Kidney capillary endothelial cell (primary cell): ENCODE measurements at regions not wholly inside any gene's neighbourhood (a gene's known extent, or its start where the extent isn't known, plus 50 kb on each side); places are given as distances from the start of the nearest gene placed in this dataset.

Experiments used
- DNase-seq: peaks from one replicate; pipeline ENCODE4 v3.0.0-alpha.2; 2018; ENCODE audit warnings: low spot score

- DNase-seq: no peak
Measured at GRCh38 chr4:15339737-15340136, 88.1 kb upstream of the C1QTNF7 start.

- DNase-seq: no peak
Measured at GRCh38 chr4:15340332-15340731, 87.5 kb upstream of the C1QTNF7 start.

- no peak for DNase-seq
Measured at GRCh38 chr4:15340902-15341732, 86.7 kb upstream of the C1QTNF7 start.

GRCh38 chr4:15341733-15342300, 86.0 kb upstream of the C1QTNF7 start:
- DNase-seq: no peak

GRCh38 chr4:15343000-15343399, 84.8 kb upstream of the C1QTNF7 start:
- no peak for DNase-seq

GRCh38 chr4:15343581-15343980, 84.3 kb upstream of the C1QTNF7 start:
- no peak for DNase-seq

DNA sequence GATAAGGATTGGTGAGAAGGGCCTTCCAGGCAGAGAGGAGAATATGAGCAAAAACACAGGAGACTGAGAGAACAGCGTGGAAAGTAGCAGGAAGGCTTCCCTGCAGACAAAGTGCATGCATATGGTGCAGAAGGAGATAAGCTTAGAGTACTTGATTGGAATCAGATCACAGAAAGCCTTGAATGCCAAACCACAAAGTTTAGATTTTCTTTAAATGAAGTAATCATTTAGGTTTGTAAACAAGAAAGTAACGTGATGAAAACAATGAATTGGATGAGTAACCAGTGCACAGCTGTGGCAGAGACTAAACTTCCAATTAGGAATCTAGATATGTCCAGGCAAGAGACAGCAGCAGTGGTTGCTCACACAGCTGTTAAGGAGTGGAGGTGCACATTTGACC, 83.8 kb upstream of the C1QTNF7 start:
- no peak for DNase-seq

DNA sequence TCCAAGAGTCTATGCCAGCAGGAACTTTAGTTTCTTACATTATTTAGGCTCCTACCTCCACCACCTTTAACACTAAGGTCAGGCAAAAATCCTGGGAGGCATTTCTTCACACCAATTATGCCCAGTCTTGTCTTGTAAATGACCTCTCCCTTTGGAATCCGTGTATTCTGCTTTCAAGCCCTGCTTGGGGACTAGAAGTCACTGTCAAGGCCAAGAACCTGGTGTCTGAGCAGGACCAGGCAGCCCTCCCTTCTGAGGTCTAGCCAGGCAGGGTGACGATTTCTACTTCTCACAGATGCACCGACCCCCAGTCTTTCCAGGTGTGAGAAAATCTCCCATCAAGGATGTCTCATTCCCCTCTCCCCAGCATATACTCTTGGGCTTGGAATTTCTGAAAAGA, 82.7 kb upstream of the C1QTNF7 start:
- no peak for DNase-seq

DNA sequence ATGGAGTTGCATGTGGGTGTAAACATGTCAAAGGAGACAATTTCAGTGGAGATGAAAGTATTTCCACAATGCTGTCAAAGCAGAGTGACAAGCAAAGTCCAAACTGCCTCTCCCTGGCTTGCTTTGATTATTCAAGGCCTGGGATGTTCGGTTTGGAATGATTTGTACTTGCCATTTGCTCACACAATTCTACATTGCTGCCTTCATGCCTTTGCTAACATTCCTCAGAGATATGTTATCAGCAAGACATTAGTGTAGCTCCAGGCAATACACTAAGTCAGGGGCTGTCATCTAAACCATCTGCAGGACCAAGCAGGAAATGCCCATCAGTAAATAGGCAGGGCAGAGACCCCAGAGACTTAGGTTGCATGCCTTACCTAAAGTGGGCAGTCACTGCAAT, 79.6 kb upstream of the C1QTNF7 start:
- no peak for DNase-seq

DNA sequence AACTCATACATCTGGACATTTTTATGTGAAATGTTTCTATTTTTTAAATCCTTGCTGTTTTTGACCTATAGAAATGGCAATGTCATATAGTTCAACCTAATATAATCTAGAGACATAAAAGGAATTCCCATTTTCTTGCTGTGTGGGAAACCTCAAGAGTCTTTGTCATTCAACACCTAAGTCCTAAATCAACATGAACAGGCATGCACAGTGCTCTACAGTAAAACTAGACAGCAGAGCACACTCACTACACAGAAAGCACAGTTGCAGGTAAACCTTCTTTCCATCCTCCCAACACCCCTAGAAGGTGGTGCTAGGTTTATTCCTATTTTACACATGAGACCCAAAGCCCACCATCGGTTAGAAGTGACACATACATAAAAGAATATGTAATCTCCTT, 79.1 kb upstream of the C1QTNF7 start:
- no peak for DNase-seq

DNA sequence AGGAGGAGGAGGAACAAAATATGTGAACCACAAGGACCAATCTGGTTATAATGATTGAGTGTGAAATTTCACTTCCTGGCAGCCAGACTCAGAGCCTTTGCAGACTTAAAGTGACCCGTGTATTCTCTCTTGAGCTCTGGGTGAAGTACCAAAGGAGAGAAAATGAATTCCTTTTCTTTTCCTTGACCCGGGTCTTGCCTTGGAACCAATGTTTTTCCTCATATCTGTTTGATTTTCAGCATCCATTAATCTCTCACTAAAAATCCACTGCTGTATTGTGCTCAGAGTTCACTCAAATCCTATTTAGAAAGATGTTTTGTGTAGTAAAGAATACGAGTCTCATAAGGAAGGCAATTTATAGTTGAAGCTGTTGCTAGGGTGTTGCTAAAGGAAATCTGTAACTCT, 78.3 kb upstream of the C1QTNF7 start:
- DNase-seq: no peak

DNA sequence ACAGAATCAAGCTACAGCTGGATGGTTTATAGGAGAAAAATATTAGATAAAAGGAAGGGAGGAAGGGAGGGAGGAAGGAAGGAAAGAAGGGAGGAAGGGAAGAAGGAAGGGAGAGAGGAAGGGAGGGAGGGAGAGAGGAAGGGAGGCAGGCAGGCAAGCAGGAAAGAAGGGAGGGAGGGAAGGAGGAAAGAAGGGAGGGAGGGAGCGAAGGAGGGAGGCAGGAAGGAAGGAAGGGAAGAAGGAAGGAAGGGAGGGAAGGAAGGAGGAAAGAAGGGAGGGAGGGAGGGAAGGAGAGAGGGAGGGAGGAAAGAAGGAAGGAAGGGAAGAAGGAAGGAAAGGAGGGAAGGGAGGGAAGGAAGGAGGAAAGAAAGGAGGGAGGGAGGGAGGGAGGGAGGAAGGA, 77.9 kb upstream of the C1QTNF7 start:
- DNase-seq: no peak

DNA sequence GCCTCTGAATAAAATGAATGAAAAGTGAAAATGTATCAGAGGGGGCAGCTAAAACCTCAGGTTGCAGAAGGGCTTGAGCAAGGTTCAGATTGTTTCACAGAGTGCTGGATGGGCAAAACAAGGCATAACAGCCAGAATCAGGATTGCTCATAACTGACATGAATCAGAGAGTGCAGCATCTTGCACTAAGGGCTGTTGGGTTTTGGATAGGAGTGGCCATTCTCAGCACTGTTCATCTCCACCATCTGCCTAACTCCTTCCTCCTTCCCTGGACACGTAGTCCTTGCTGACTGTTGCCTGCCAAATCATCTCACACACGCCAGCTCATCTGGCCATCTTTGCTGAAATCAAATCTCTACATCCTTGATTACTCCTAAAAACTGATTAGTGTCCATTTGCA, 75.3 kb upstream of the C1QTNF7 start:
- no peak for DNase-seq

- no peak for DNase-seq
Measured at GRCh38 chr4:15353207-15353606, 74.6 kb upstream of the C1QTNF7 start.

DNA sequence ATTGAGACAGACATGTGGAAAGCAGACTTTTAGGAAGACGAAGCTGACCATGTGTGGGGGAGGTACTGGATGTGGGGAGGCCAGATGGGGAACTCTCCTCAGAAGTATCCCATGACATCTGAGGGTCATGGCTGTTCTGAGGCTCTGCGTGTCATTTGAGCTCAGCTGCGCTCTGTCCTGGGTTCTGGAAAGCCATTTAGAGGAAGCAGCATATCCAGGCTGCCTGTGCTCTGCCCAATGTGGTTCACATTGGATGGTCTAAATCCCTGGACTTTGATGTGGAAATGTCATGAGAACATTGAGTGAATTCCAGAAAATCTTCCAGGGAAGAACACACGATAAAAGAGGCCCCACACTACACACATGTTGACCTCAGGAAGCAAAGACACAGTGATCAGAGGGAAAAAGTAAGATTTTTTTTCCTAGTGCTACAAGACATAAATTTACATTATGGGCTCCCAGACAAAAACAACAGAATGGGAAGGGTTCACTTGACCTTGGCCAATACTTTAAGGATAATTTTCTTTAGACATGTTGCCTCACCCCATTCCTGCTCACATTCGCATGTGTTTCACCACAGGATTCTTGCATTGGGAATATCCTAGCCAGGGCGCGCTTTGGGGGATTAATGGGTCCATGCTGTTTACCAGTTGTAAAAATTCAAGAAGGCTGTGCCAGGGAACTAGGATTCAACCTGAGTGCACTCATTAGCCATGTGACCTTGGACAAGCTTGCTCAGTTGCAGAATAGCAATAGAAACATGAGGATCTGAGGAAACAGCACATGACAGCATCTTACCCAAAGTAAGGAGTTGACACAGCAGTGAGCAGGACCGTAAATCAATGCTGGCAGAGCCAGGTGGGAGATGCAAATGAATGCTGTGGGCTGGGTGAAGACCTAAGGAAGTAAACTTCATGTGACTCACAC, 73.2 kb upstream of the C1QTNF7 start:
- DNase-seq: no peak

DNA sequence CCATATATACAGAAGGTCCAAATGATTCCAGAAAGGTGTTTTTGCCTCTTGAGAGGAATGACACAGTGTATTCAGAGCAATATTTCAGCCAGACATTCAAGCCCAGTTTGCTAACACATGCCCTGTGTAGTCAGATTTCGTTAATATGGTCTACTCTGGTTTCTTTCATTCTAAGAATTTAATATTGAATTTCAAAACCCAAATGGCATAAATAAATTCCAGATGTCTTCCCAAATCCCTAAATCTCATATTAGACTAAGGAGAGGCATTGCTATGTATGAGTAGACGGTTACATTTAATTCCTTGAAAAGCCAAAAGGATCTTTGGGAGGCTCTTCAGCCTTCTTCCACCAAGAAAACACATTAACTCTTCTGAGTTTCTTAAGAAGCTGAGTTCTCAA, 66.3 kb upstream of the C1QTNF7 start:
- DNase-seq: no peak

GRCh38 chr4:15362541-15362940, 65.3 kb upstream of the C1QTNF7 start:
- DNase-seq: no peak

DNA sequence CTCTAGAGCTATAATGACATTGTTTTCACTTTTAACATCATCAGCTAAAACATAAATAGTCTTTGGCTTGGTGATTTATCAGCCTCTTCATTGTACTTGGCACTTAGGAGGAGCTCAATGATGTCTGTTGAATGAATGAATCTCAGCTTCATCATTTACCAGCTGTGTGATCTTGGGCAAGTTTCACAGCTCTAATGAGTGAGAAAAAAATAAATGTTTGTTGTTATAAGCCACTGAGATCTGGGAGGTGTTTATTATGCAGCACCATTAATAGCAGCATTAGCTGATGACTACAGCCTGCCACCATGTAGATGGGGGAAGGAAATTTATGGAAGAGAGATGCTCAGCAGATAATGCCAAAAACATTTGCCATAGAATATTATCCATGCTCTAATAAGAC, 63.6 kb upstream of the C1QTNF7 start:
- no peak for DNase-seq

GRCh38 chr4:15365641-15366040, 62.2 kb upstream of the C1QTNF7 start:
- DNase-seq: no peak

GRCh38 chr4:15366721-15367120, 61.1 kb upstream of the C1QTNF7 start:
- peak; percentile 18 for DNase-seq

GRCh38 chr4:15368856-15369255, 59.0 kb upstream of the C1QTNF7 start:
- no peak for DNase-seq

GRCh38 chr4:15370296-15370695, 57.5 kb upstream of the C1QTNF7 start:
- no peak for DNase-seq

GRCh38 chr4:15373363-15373762, 54.5 kb upstream of the C1QTNF7 start:
- no peak for DNase-seq
